GM19035 (cell line): ENCODE measurements at regions not wholly inside any gene's neighbourhood (a gene's known extent, or its start where the extent isn't known, plus 50 kb on each side); places are given as distances from the start of the nearest gene placed in this dataset.
"Not testable (repeated sequence)": the region's sequence is repeated elsewhere in the genome, so short reads cannot be mapped to it uniquely, and the experiment has no call there.

Source experiments
- ATAC-seq: cut with Tn5 transposase; IDR thresholded peaks from one replicate; pipeline ENCODE4 v1.9.1; 2021; ENCODE audit not compliant: unreplicated experiment

GRCh38 chr4:94011190-94011589 lies 182.6 kb downstream of the ATOH1 start:
- ATAC-seq, result no peak

DNA sequence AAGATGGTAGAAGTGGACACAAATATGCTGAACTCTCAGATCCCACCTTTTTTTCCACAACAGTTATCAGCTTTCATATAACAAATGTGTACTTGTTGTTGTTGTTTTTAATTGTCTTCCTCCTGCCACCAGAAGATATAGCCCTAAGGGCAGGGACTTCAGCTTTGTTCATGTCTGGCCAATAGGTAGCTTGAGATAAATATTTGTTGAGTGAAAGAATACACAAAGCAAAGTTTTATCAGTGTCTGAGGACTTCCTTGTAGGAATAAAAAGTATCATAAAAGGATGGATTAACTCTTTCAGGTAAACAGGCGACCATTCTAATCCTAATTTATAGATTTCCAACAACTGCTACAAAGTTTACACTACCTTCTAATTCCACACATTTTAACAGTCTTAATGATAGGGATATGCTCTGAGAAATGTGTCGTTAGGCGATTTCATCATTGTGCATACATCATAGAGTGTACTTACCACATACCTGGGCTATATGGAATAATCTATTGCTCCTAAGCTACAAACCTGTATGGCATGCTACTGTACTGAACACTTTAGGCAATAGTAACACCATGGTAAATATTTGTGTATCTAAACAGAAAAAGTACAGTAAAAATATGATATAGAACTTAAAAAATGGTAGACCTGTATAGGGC lies 186.1 kb downstream of the ATOH1 start:
- ATAC-seq, result no peak

DNA sequence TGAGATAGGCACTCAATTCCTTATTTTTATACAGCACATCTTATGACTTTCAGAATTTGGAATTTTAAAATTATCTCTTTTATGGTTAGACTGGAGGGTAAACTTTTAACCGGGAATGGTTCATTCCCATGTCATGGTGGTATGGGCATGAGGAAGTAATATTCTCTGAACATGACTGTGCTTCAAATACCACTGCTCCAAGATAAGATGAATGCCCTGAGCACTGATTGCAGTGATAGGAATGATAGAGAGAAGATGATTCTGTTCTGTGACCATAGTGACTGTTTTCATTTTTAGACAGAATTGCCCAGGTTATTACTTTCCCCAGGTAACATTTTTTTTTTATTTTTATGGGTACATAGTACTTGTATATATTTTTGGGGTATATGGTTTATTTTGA lies 187.4 kb downstream of the ATOH1 start:
- ATAC-seq, result no peak

DNA sequence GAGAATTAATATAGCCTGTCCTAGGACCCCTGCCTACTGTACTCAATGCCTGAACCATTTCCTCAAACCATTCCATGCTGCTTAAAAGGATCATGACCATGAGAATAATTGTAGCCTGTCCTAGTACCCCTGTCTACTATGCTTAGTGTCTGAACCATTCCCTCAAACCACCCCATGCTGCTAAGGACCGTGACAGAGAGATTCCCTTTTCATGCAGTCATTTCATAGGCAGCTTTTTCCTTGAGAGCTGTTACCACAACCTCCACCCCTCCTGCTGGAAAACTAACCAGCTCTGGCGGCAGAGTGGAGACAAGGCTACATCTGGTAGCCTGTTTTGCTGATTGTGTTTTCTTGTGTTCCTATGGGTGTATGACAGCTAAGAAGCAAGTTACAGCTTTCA lies 174.9 kb upstream of the SMARCAD1 start:
- no peak for ATAC-seq

DNA sequence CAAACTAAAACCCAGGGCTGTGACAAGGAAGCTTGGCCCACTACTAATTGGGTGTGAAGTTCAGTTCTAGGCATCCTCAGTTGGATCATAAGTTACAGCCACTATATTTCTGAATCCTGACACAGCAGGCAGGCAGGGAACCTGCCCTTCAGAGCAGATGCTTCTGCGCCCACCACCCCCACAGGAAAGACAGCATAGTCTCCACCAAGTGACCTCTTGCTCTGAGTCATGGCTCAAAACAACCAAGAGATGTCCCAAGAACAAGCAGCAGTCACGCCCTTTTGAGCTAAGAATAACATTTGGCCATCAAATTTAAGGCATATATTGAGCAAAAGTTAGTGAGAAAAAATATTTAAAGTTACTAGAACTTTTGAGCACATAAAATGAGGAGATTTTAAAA lies 170.7 kb upstream of the SMARCAD1 start:
- ATAC-seq, result no peak

GRCh38 chr4:94038195-94038594 lies 169.5 kb upstream of the SMARCAD1 start:
- no peak for ATAC-seq

GRCh38 chr4:94039226-94039625 lies 168.4 kb upstream of the SMARCAD1 start:
- ATAC-seq, result no peak

GRCh38 chr4:94044471-94044870 lies 163.2 kb upstream of the SMARCAD1 start:
- not testable (repeated sequence) for ATAC-seq

DNA sequence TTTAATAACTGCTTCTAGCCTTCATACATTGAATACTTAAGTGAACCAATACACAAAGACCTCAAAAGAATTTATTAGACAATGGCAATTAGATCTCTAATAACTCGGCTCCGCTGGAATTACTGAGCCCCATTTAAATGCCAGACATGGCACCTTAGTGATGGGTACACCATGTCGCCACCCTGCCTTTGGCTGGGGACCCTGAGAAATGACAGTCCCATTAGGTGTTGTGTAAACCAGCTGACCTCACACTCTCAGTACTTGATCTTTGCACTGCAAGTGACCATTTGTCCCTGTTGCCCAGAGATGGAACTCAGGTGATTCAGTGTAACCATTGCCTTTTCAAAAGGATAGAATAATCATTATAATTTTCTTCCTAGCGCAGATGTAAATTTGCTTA lies 144.6 kb upstream of the SMARCAD1 start:
- no peak for ATAC-seq

DNA sequence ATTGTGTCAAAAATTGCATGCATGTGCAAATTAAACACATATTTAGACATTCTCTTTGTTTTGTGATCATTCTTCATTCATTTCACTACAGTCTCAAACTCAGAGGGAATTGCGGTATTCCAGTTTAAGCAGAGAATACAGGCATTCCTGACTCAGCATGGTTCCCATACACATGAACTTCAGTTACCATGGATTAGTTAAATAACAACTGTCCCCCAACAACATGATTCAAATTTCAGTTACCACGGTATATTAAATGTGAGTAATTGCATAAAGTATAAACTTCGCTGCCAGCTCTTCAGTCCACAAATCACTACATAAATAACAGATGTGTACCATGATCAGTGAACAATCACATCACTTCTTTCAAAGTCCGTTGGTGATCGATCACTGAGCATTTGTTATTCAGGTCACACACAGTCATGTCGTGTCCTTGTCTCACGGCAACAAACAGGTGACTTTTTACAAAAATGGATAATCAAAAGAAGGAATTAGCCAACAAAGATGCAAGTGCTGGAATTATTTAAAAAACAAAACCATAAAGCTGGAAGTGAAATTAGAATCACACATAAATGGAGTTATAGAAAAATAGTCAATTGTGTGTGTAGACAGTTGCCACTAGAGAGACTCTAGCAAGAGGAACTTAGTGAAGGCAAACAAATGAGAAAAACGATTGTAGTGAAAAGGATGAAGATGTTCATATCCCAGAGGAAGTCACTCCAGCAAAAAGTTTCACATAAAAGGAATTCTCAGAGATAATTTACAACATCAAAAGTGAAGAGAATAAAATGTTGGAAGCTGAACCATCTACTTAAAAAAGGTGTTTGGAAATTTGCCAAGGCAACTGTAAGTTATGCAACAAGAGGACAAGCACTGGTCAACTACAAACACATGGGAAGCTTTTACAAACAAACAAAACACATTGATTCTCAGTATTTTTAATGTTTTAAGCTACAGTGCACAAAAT lies 138.6 kb upstream of the SMARCAD1 start:
- ATAC-seq, result no peak

DNA sequence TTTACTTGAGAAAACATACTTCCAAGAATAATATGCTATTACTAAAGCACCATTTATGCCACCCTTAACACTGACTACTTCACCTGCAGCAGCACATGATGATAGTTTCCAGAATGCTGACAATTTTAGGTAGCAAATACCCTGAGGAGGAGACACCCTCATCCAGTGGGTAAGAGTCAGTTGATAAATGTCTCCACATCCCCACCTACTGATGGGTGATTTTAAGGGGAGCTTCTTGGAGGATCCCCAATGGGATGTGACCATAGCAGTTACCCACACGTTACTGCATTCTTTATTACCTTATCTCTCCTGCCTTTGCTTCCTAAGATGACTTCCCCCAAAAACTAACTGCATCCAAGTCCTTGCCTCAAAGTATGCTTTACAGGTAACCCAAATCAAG lies 131.2 kb upstream of the SMARCAD1 start:
- ATAC-seq, result no peak

DNA sequence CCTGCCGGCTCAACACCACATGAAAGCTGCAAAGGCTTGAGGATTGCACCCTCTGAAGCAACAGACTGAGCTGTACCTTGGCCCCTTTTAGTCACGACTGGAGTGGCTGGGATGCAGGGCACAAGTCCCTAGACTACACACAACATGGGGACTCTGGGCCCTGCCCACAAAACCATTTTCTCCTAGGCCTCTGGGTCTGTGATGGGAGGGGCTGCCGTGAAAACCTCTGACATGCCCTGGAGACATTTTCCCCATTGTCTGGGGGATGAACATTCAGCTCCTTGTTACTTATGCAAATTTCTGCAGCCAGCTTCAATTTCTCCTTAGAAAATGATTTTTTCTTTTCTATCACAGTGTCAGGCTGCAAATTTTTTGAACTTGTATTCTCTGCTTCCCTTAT lies 123.5 kb upstream of the SMARCAD1 start:
- no peak for ATAC-seq

DNA sequence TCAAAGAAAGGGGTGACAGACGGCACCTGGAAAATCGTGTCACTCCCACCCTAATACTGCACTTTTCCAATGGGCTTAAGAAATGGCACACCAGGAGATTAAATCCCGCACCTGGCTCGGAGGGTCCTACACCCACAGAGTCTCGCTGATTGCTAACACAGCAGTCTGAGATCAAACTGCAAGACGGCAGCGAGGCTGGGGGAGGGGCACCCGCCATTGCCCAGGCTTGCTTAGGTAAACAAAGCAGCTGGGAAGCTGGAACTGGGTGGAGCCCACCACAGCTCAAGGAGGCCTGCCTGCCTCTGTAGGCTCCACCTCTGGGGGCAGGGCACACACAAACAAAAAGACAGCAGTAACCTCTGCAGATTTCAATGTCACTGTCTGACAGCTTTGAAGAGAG lies 108.5 kb upstream of the SMARCAD1 start:
- not testable (repeated sequence) for ATAC-seq

DNA sequence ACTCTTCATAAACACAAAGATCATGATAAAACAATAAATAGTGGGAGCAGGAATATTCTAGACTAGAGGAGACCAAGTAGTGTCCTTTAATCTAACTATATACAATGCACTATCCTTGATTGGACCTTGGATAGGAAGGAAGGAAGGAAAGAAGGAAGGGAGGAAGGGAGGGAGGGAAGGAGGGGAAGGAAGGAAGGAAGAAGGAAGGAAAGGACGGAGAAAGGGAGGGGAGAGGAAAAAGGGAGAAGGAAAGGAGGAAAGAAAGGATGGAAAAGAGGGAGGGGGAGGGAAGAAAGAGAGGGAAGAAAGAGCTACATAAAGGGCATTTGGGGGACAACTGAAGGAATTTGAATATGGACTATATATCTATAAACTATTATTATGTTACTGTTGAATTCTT lies 95.0 kb upstream of the SMARCAD1 start:
- ATAC-seq, result no peak

DNA sequence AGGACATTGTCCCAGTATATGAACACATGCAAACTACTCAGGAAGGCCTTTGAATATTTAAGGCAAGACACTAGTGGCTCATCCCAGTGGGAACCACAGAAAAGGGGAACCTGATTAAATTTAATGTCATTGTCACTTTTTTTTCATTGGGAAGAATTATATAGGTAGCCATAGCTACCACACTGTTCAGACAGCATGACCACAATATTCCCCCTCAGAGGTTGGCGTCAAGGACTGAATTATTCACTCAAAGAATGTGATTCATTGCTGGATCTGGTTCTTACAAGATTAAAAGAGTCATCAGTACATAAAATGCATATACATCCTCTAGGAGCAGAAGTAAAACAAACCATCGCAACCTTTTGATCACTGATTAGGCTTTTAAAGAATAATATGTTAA lies 92.0 kb upstream of the SMARCAD1 start:
- no peak for ATAC-seq

- no peak for ATAC-seq
Measured at GRCh38 chr4:94116842-94117241, 90.8 kb upstream of the SMARCAD1 start.

- ATAC-seq, result no peak
Measured at GRCh38 chr4:94126669-94127068, 81.0 kb upstream of the SMARCAD1 start.

GRCh38 chr4:94127707-94128328 lies 79.8 kb upstream of the SMARCAD1 start:
- ATAC-seq, result peak; percentile 86

GRCh38 chr4:94131212-94131611 lies 76.5 kb upstream of the SMARCAD1 start:
- no peak for ATAC-seq

GRCh38 chr4:94135701-94136100 lies 72.0 kb upstream of the SMARCAD1 start:
- no peak for ATAC-seq

DNA sequence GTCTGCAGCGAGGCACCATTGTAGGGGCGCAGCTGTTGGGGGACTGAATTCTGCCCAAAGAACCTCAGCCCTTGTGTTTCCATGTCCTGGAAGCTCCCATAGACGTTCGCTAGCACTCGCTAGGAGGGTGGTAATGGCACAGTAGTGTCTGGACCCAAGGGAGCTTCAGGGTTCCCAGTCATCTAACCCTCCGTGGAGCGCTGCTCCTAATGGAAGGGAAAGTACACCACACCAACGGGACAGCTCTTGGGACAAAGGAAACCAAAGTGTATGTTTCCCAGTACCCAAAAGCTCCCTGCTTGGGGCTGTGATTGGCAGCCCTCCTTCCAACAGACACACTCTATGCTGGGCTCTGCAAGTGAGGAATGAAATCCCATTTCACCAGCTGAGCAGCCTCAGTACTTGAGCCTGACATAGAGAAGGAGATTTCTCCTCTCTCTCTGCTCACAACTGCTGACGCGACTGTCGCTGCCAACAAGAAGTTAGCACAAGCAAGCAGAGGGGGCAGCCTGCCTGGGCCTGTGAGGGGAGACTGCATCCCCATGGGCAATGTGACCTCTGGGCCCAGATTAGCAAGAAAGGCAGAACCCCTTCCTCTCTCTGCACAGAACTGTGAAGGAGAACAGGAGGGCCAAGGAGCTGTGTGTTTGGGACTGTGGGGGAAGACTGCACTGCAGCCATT lies 67.6 kb upstream of the SMARCAD1 start:
- ATAC-seq, result no peak
